ENCODE measurements at regions not wholly inside any gene's neighbourhood (a gene's known extent, or its start where the extent isn't known, plus 50 kb on each side); places are given as distances from the start of the nearest gene placed in this dataset.

DNA sequence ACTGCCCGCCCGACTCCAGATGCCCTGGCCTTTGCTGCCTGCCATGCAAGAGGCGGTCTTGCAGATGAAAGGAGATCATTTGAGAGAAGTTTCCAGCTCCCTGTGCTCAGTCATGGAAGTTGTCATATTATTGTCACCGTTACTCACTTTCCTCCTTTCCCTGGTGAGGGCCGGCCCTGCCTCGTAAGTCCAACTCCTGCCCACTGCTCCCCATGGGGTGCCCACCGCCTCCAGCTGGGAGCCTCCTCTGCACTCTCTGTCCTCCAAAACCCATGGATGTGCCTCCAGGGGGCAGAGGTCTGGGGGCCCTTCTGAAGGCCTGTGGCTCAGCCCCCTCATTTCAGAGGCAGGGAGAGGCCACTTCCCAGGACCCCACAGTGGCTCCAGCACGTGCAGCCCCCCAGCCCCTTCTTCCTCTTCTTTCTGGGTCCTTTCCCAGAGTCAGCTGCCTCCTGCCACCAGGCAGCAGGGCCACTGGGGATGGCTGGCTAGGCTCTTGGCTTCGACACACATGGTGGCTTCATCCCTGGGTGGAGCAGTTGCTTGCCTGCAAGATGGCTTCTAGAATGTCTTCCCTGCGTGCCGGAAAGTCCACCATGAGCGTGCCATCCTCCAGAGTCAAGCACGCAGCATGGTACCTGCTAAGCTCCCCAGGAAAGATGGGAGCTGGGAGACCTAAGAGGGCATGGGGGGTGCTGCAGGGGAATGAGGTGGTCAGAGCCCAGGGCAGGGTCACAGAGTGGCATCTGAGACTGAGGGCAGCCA, 97.9 kb upstream of the RUNX3 start (continued):
- no peak for TF ChIP-seq REXO4 (CRISPR knock-in tag; IDR thresholded peaks at IDR 0.05; ENCODE audit: borderline replicate concordance)
- TF ChIP-seq, protein P1, sequence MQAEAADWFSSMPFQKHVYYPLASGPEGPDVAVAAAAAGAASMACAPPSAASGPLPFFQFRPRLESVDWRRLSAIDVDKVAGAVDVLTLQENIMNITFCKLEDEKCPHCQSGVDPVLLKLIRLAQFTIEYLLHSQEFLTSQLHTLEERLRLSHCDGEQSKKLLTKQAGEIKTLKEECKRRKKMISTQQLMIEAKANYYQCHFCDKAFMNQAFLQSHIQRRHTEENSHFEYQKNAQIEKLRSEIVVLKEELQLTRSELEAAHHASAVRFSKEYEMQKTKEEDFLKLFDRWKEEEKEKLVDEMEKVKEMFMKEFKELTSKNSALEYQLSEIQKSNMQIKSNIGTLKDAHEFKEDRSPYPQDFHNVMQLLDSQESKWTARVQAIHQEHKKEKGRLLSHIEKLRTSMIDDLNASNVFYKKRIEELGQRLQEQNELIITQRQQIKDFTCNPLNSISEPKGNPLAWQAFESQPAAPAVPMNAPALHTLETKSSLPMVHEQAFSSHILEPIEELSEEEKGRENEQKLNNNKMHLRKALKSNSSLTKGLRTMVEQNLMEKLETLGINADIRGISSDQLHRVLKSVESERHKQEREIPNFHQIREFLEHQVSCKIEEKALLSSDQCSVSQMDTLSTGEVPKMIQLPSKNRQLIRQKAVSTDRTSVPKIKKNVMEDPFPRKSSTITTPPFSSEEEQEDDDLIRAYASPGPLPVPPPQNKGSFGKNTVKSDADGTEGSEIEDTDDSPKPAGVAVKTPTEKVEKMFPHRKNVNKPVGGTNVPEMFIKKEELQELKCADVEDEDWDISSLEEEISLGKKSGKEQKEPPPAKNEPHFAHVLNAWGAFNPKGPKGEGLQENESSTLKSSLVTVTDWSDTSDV (CRISPR knock-in tag; IDR thresholded peaks at IDR 0.05) = no peak

DNA sequence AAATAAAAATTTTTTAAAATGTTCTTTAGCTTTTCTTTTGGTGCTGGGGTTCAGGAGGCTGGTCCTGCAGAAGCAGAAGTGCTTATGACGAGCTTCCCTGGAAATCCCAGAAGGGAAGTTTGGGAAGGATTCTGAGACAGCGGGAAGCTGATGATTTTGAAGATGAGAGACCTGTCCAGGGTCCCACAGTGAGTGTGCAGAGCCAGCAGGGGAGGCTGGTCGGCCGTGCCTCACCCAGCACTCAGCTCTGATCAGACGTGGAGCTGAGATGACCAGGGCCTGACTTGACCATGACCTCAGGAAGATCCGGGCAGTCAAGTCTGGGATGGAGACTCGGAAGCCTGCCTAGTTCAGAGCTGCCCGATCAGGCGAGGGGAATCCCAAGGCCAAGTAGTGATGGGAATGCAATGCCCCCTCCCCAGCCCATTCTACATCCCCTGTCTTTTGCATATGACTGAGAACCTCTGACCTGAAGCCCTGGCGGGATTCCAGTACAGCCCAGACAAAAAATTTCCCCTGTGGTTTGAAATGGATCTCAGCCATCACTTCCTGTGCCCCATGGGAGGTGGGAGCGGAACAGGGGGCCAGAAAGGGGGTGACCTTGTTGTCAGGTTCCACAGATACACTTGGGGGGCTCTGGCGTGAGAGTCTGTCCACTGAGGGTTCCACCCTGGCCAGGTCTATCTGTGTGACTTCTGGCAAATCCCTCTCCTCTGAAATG, 96.8 kb upstream of the RUNX3 start:
- no peak overlapping the region for H3K4me3 ChIP-seq (replicated peaks in 1 of 3; ENCODE audit: insufficient read depth in 1 of 3, low read depth in 2 of 3, low read length in 3 of 3)
- H3K36me3 ChIP-seq (replicated peaks in 1 of 2; ENCODE audit: control insufficient read depth in 1 of 2, insufficient read depth in 2 of 2, low read length in 2 of 2) = no peaks in the 10 kb centered on the region
- FAIRE-seq = no peak
- H3K4me1 ChIP-seq (ENCODE audit: insufficient read depth, low read length) = peaks cover 14% of the 10 kb centered on the region
- TF ChIP-seq, protein P2, sequence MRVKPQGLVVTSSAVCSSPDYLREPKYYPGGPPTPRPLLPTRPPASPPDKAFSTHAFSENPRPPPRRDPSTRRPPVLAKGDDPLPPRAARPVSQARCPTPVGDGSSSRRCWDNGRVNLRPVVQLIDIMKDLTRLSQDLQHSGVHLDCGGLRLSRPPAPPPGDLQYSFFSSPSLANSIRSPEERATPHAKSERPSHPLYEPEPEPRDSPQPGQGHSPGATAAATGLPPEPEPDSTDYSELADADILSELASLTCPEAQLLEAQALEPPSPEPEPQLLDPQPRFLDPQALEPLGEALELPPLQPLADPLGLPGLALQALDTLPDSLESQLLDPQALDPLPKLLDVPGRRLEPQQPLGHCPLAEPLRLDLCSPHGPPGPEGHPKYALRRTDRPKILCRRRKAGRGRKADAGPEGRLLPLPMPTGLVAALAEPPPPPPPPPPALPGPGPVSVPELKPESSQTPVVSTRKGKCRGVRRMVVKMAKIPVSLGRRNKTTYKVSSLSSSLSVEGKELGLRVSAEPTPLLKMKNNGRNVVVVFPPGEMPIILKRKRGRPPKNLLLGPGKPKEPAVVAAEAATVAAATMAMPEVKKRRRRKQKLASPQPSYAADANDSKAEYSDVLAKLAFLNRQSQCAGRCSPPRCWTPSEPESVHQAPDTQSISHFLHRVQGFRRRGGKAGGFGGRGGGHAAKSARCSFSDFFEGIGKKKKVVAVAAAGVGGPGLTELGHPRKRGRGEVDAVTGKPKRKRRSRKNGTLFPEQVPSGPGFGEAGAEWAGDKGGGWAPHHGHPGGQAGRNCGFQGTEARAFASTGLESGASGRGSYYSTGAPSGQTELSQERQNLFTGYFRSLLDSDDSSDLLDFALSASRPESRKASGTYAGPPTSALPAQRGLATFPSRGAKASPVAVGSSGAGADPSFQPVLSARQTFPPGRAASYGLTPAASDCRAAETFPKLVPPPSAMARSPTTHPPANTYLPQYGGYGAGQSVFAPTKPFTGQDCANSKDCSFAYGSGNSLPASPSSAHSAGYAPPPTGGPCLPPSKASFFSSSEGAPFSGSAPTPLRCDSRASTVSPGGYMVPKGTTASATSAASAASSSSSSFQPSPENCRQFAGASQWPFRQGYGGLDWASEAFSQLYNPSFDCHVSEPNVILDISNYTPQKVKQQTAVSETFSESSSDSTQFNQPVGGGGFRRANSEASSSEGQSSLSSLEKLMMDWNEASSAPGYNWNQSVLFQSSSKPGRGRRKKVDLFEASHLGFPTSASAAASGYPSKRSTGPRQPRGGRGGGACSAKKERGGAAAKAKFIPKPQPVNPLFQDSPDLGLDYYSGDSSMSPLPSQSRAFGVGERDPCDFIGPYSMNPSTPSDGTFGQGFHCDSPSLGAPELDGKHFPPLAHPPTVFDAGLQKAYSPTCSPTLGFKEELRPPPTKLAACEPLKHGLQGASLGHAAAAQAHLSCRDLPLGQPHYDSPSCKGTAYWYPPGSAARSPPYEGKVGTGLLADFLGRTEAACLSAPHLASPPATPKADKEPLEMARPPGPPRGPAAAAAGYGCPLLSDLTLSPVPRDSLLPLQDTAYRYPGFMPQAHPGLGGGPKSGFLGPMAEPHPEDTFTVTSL (CRISPR knock-in tag; IDR thresholded peaks at IDR 0.05; ENCODE audit: borderline replicate concordance) = no peak
- TF ChIP-seq, protein P3, sequence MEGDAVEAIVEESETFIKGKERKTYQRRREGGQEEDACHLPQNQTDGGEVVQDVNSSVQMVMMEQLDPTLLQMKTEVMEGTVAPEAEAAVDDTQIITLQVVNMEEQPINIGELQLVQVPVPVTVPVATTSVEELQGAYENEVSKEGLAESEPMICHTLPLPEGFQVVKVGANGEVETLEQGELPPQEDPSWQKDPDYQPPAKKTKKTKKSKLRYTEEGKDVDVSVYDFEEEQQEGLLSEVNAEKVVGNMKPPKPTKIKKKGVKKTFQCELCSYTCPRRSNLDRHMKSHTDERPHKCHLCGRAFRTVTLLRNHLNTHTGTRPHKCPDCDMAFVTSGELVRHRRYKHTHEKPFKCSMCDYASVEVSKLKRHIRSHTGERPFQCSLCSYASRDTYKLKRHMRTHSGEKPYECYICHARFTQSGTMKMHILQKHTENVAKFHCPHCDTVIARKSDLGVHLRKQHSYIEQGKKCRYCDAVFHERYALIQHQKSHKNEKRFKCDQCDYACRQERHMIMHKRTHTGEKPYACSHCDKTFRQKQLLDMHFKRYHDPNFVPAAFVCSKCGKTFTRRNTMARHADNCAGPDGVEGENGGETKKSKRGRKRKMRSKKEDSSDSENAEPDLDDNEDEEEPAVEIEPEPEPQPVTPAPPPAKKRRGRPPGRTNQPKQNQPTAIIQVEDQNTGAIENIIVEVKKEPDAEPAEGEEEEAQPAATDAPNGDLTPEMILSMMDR (CRISPR knock-in tag; IDR thresholded peaks at IDR 0.05) = peak; percentile 27
- no peaks in the 10 kb centered on the region for H4K20me1 ChIP-seq (ENCODE audit: insufficient read depth, low read length)
- H3K27me3 ChIP-seq (ENCODE audit: control insufficient read depth in 1 of 2, insufficient read depth in 2 of 2, low read length in 2 of 2) = peaks cover 5 to 18% of the 10 kb centered on the region in 2 experiments; a peak in 3 of 5 replicates
- H3K27ac ChIP-seq (ENCODE audit: extremely low read length, insufficient read depth, low read length) = no peak overlapping the region
- no peak overlapping the region for H2AFZ ChIP-seq (ENCODE audit: low read length)
- no peak overlapping the region for H3K9ac ChIP-seq (ENCODE audit: insufficient read depth, low read depth, low read length)
- no peaks in the 10 kb centered on the region for H3K79me2 ChIP-seq (ENCODE audit: insufficient read depth, low read length)
- POLR2A ChIA-PET = no interaction called here
- no peak for ATAC-seq
- H3K4me2 ChIP-seq (ENCODE audit: low read depth, low read length) = no peak overlapping the region
- in situ Hi-C loops (cut with HindIII; ENCODE audit: extremely low pct_ligation_motif_present, low pct_unique_long_range_greater_than_20kb) = no loop called here
- no peak for DNase-seq (ENCODE audit: low spot score)
- H3K9me3 ChIP-seq (ENCODE audit: low read length) = no peaks in the 10 kb centered on the region
- 26% methylated on average over 3 of the region's 12 CpGs for WGBS (ENCODE audit: low lambda C conversion rate)
- intact Hi-C loops (cut with micrococcal nuclease; ENCODE audit: unreplicated experiment) = no loop called here
- no TSS peak for BruUV-seq (replicated peaks)
- CTCF ChIA-PET (ENCODE audit: low intra/inter-chr PET ratio, low total read pairs) = no interaction called here

All from HepG2 (cell line).